ENCODE measurements at regions not wholly inside any gene's neighbourhood (a gene's known extent, or its start where the extent isn't known, plus 50 kb on each side); places are given as distances from the start of the nearest gene placed in this dataset.

GRCh38 chr3:106194726-106195125 is 325.9 kb upstream of the CBLB start:
- Mint-ChIP-seq H3K36me3 (ENCODE audit: low read depth) (peaks cover 9% of the 10 kb centered on the region), H3K27ac (no peak overlapping the region), H3K4me3 (no peak overlapping the region), H3K4me1 (peaks cover 15% of the 10 kb centered on the region), H3K9me3 (ENCODE audit: low read depth) (peaks cover 13% of the 10 kb centered on the region), H3K27me3 (no peaks in the 10 kb centered on the region)
- ATAC-seq, result no peak
- ChIA-PET CTCF (no interaction called here), POLR2A (no interaction called here)
- DNase-seq, result no peak
- intact Hi-C loops (cut with DNase I, micrococcal nuclease), result no loop called here

GRCh38 chr3:106197532-106198194 is 328.9 kb upstream of the CBLB start:
- intact Hi-C loops (cut with DNase I, micrococcal nuclease), result no loop called here
- ChIA-PET POLR2A (no interaction called here), CTCF (no interaction called here)
- Mint-ChIP-seq H3K9me3 (ENCODE audit: low read depth) (peaks cover 15% of the 10 kb centered on the region), H3K27me3 (no peaks in the 10 kb centered on the region), H3K27ac (peak overlapping the region; percentile 71), H3K36me3 (ENCODE audit: low read depth) (peaks cover 11% of the 10 kb centered on the region), H3K4me1 (peaks cover 20% of the 10 kb centered on the region), H3K4me3 (no peak overlapping the region)
- peak; percentile 39 for ATAC-seq
- DNase-seq, result no peak

GRCh38 chr3:106204160-106204868 is 335.5 kb upstream of the CBLB start:
- peak; percentile 34 for ATAC-seq
- POLR2A ChIA-PET, result no interaction called here
- H3K27me3 Mint-ChIP-seq, result no peaks in the 10 kb centered on the region

GRCh38 chr3:106206146-106206545 is 337.3 kb upstream of the CBLB start:
- peaks cover 20% of the 10 kb centered on the region for H3K36me3 Mint-ChIP-seq (ENCODE audit: low read depth)
- no peaks in the 10 kb centered on the region for H3K27me3 Mint-ChIP-seq
- H3K4me1 Mint-ChIP-seq, result peaks cover 50% of the 10 kb centered on the region
- ChIA-PET CTCF (interaction anchor here (0.7 to 1.5 kb wide), 4 partner anchors 8 to 99 kb away, joined by 3 to 7 read pairs (median 4); no protein-coding TSS in a partner anchor), POLR2A (interaction anchor here (0.6 to 0.7 kb wide), 2 partner anchors 9 to 339 kb away, joined by 3 to 4 read pairs; no protein-coding TSS in a partner anchor)
- peaks cover 13% of the 10 kb centered on the region for H3K9me3 Mint-ChIP-seq (ENCODE audit: low read depth)
- peak; percentile 31 for DNase-seq
- intact Hi-C loops (cut with DNase I, micrococcal nuclease), result loop anchor here (1.0 to 10.0 kb wide), 10 partner anchors 21 to 521 kb away; partner anchors contain the start of gene CBLB (in 1 of the 2)
- H3K4me3 Mint-ChIP-seq, result peak overlapping the region; percentile 65
- ATAC-seq, result peak; percentile 67
- H3K27ac Mint-ChIP-seq, result peak overlapping the region; percentile 94

More at GRCh38 chr3:106204160-106204868, 335.5 kb upstream of the CBLB start:
- Mint-ChIP-seq H3K27ac (peak overlapping the region; percentile 83), H3K4me1 (peaks cover 46% of the 10 kb centered on the region), H3K4me3 (no peak overlapping the region), H3K9me3 (ENCODE audit: low read depth) (peaks cover 14% of the 10 kb centered on the region), H3K36me3 (ENCODE audit: low read depth) (peaks cover 20% of the 10 kb centered on the region)
- DNase-seq, result no peak
- CTCF ChIA-PET, result interaction anchor here (1.1 to 1.2 kb wide), 2 partner anchors 16 to 19 kb away, joined by 3 read pairs; no protein-coding TSS in a partner anchor
- intact Hi-C loops (cut with DNase I, micrococcal nuclease), result loop anchor here in 1 of 2 experiments (10.0 kb wide), 1 partner anchor 520 kb away; no protein-coding TSS in a partner anchor

- DNase-seq (no peak), ATAC-seq (peak; percentile 60)
- Mint-ChIP-seq H3K4me1 (peaks cover 53% of the 10 kb centered on the region), H3K36me3 (ENCODE audit: low read depth) (peaks cover 20% of the 10 kb centered on the region), H3K9me3 (ENCODE audit: low read depth) (peaks cover 12% of the 10 kb centered on the region), H3K27me3 (no peaks in the 10 kb centered on the region), H3K4me3 (peak overlapping the region; percentile 65), H3K27ac (peak overlapping the region; percentile 94)
- ChIA-PET POLR2A (interaction anchor here (0.6 to 0.7 kb wide), 2 partner anchors 9 to 339 kb away, joined by 3 to 4 read pairs; no protein-coding TSS in a partner anchor), CTCF (interaction anchor here (1.3 to 1.5 kb wide), 3 partner anchors 8 to 16 kb away, joined by 3 to 7 read pairs (median 5); no protein-coding TSS in a partner anchor)
- intact Hi-C loops (cut with DNase I, micrococcal nuclease), result loop anchor here (1.0 to 10.0 kb wide), 10 partner anchors 22 to 522 kb away; partner anchors contain the start of gene CBLB (in 1 of the 2)
These were observed 337.8 kb upstream of the CBLB start for GRCh38 chr3:106206613-106207012.

GRCh38 chr3:106208251-106208650 is 339.4 kb upstream of the CBLB start:
- peaks cover 12% of the 10 kb centered on the region for H3K9me3 Mint-ChIP-seq (ENCODE audit: low read depth)
- CTCF ChIA-PET, result no interaction called here
- H3K27me3 Mint-ChIP-seq, result no peaks in the 10 kb centered on the region
- intact Hi-C loops (cut with DNase I, micrococcal nuclease), result loop anchor here (5.0 to 10.0 kb wide), 3 partner anchors 219 to 523 kb away; no protein-coding TSS in a partner anchor
- no peak overlapping the region for H3K4me3 Mint-ChIP-seq
- H3K4me1 Mint-ChIP-seq, result peaks cover 58% of the 10 kb centered on the region
- POLR2A ChIA-PET, result no interaction called here
- DNase-seq (no peak), ATAC-seq (no peak)
- no peak overlapping the region for H3K27ac Mint-ChIP-seq
- peaks cover 20% of the 10 kb centered on the region for H3K36me3 Mint-ChIP-seq (ENCODE audit: low read depth)

- no peak for ATAC-seq
- Mint-ChIP-seq H3K4me3 (no peak overlapping the region), H3K36me3 (ENCODE audit: low read depth) (peaks cover 18% of the 10 kb centered on the region), H3K9me3 (ENCODE audit: low read depth) (peaks cover 12% of the 10 kb centered on the region), H3K27me3 (no peaks in the 10 kb centered on the region), H3K27ac (peak overlapping the region; percentile 19), H3K4me1 (peaks cover 61% of the 10 kb centered on the region)
- DNase-seq, result no peak
- CTCF ChIA-PET, result interaction anchor here (1.2 kb wide), 1 partner anchor 10 kb away, joined by 3 read pairs; no protein-coding TSS in a partner anchor
- POLR2A ChIA-PET, result no interaction called here
- intact Hi-C loops (cut with DNase I, micrococcal nuclease), result loop anchor here (5.0 to 10.0 kb wide), 3 partner anchors 218 to 524 kb away; no protein-coding TSS in a partner anchor
These were observed 340.2 kb upstream of the CBLB start for GRCh38 chr3:106208967-106209366.

- DNase-seq (no peak), ATAC-seq (no peak)
- ChIA-PET CTCF (interaction anchor here (1.2 kb wide), 1 partner anchor 10 kb away, joined by 3 read pairs; no protein-coding TSS in a partner anchor), POLR2A (no interaction called here)
- H3K27me3 Mint-ChIP-seq, result no peaks in the 10 kb centered on the region
- peaks cover 9% of the 10 kb centered on the region for H3K9me3 Mint-ChIP-seq (ENCODE audit: low read depth)
- intact Hi-C loops (cut with DNase I, micrococcal nuclease), result loop anchor here (5.0 to 10.0 kb wide), 3 partner anchors 218 to 525 kb away; no protein-coding TSS in a partner anchor
- no peak overlapping the region for H3K4me3 Mint-ChIP-seq
- peaks cover 60% of the 10 kb centered on the region for H3K4me1 Mint-ChIP-seq
- peaks cover 15% of the 10 kb centered on the region for H3K36me3 Mint-ChIP-seq (ENCODE audit: low read depth)
- H3K27ac Mint-ChIP-seq, result peak overlapping the region; percentile 31
These were observed 340.7 kb upstream of the CBLB start for GRCh38 chr3:106209482-106209881.

GRCh38 chr3:106210923-106211322 is 342.1 kb upstream of the CBLB start:
- H3K9me3 Mint-ChIP-seq (ENCODE audit: low read depth), result peaks cover 10% of the 10 kb centered on the region
- H3K27ac Mint-ChIP-seq, result peak overlapping the region; percentile 86
- intact Hi-C loops (cut with DNase I, micrococcal nuclease), result loop anchor here (1.0 to 10.0 kb wide), 6 partner anchors 121 to 846 kb away; partner anchors contain the start of genes ALCAM (in 1 of the 2) and CBLB (in 1 of the 2)
- H3K27me3 Mint-ChIP-seq, result no peaks in the 10 kb centered on the region
- H3K4me1 Mint-ChIP-seq, result peaks cover 63% of the 10 kb centered on the region
- H3K36me3 Mint-ChIP-seq (ENCODE audit: low read depth), result peaks cover 12% of the 10 kb centered on the region
- no peak for DNase-seq
- POLR2A ChIA-PET, result no interaction called here
- no peak overlapping the region for H3K4me3 Mint-ChIP-seq
- ATAC-seq, result no peak
- CTCF ChIA-PET, result interaction anchor here (1.2 kb wide), 1 partner anchor 64 kb away, joined by 5 read pairs; no protein-coding TSS in a partner anchor

- H3K4me1 Mint-ChIP-seq, result peaks cover 58% of the 10 kb centered on the region
- peak; percentile 19 for ATAC-seq
- no peaks in the 10 kb centered on the region for H3K27me3 Mint-ChIP-seq
- POLR2A ChIA-PET, result no interaction called here
- DNase-seq, result no peak
- H3K27ac Mint-ChIP-seq, result no peak overlapping the region
- intact Hi-C loops (cut with DNase I, micrococcal nuclease), result loop anchor here (5.0 to 10.0 kb wide), 4 partner anchors 260 to 848 kb away; partner anchors contain the start of genes ALCAM (in 1 of the 2) and CBLB (in 1 of the 2)
- peaks cover 12% of the 10 kb centered on the region for H3K36me3 Mint-ChIP-seq (ENCODE audit: low read depth)
- H3K9me3 Mint-ChIP-seq (ENCODE audit: low read depth), result peaks cover 12% of the 10 kb centered on the region
- CTCF ChIA-PET, result no interaction called here
- H3K4me3 Mint-ChIP-seq, result no peak overlapping the region
These were observed 343.9 kb upstream of the CBLB start for GRCh38 chr3:106212665-106213222.

GRCh38 chr3:106213954-106214353 is 345.1 kb upstream of the CBLB start:
- POLR2A ChIA-PET, result interaction anchor here (2.1 kb wide), 1 partner anchor 346 kb away, joined by 9 read pairs; the partner anchor contains the start of gene CBLB
- intact Hi-C loops (cut with DNase I, micrococcal nuclease), result loop anchor here (2.0 to 10.0 kb wide), 8 partner anchors 119 to 849 kb away; partner anchors contain the start of genes ALCAM (in 1 of the 2) and CBLB (in 1 of the 2)
- ATAC-seq (no peak), DNase-seq (no peak)
- peaks cover 18% of the 10 kb centered on the region for H3K36me3 Mint-ChIP-seq (ENCODE audit: low read depth)
- no peak overlapping the region for H3K4me3 Mint-ChIP-seq
- CTCF ChIA-PET, result interaction anchor here (1.0 to 1.9 kb wide), 3 partner anchors 8 to 41 kb away, joined by 3 to 5 read pairs (median 3); no protein-coding TSS in a partner anchor
- no peaks in the 10 kb centered on the region for H3K27me3 Mint-ChIP-seq
- H3K27ac Mint-ChIP-seq, result peak overlapping the region; percentile 83
- H3K4me1 Mint-ChIP-seq, result peaks cover 59% of the 10 kb centered on the region
- H3K9me3 Mint-ChIP-seq (ENCODE audit: low read depth), result peaks cover 16% of the 10 kb centered on the region
